NCI-H128 (cell line): ENCODE measurements at regions not wholly inside any gene's neighbourhood (a gene's known extent, or its start where the extent isn't known, plus 50 kb on each side); places are given as distances from the start of the nearest gene placed in this dataset.

Experiments used
- DNase-seq: peaks from one replicate; lab custom pipeline; 2025; ENCODE audit not compliant: unreplicated experiment; lab: John Stamatoyannopoulos, UW

DNA sequence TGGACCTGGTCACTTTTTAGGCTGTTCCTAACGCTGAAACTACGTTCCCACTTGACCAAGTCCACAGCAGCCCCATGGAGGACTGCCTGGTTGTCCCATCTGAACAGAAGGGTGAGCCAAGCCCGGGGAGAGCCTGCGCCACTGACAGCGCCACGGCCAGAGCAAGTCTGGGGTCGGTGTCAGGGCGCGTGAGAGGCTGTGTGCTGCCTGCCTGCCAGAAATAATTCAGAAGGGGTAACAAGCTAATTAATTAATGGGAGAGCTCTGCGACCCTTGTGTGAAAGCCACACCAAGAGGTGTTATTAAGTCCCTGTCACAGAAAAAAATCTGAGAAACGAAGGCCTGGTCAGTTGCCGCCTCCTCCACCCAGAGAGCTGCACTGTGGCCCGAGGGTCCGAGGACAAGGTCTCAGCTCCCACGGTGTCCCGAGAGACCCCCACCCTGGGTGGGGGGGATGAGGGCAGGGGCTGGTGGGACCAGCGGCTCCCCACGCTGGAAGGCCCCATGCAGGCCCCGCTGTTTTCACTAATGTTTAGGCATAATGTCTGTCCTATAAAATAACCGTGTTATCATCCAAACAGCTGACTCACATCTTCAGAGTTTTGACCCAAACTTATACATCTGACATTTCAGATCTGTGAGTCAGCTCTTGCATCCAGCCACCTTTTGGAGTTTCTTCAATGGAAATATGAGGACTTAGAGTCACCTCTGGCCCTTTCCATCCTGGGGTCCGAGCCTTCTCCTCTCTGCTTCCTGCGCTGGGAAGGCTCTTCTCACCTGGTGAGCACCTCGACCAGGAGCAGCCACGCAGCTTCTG, 58.5 kb downstream of the DLL1 start:
- no peak for DNase-seq

DNA sequence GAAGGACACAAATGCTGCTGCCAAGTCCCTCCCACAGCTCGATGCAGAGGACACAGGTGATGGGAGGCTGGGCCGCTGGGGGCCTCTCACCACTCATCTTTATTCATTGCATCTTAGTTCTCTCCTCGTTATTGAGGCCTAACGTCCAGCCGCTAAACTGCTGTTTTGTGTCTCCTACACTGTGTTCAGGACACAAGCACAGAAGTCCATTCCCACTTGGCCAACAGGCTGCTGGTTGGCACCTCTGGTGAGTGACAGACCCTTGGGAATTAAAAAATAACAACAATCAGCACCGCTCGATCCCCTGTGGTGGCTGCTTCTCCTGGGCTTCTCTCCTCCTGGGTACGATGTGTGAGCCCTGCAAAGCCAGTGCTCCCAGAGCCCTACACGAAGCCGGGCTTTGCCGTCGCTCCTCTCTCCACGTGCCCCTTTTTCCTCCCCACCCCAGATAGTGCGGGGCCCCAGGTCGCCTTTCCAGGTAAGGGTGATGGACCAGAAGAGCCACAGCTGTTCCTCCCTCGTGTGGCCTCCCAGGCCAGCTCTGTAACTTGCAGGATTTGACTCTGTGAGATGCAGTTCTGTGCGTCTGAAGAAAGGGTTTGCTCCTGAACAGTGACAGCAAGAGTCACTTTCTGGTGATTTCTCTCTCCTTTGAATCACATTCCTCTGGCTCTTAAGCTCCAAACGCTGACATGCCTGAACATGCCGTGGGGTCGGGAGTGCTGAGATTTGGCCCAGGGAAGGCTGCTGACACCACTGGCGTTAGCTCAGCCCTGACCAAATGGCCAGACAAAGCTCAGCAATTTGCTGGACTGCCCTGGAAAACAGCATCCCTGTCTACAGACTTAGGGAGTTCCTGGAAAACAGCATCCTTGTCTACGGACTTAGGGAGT, 59.3 kb downstream of the DLL1 start:
- no peak for DNase-seq

DNA sequence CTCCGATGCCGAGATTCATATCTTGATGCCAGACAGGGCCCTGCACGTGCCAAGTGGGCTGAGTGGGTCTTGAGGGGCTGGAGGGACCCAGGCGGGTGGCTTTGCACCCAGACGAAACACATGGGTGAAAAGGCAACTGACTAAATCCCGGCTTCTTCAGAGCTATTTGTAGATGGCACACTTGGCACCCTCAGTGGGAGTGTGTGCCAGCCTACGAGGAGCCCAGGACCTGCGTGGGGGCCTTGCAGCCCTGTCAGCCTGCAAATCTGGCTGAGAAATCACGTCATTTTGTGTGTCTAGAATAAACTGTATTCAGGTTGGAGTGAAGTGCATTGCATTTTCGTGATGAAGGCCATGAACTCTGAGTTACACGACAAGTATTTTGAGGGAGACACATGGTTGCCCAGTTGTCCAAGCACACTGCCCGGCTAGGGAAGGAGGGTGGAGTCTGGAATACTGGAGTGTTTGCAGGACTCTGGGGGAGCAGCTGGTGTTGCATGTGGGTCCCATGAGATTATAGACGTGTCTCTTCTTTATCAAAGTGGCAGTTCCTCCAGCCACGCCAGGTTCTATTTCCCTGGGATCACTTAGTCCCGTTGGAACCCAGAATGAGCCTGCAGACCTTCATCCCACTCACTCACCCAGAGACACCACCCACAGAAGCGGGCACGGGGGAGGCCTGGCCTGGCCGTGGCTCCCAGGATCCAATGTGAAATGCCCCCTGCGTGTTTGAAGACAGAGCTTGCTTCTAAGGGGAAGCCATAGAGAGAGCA, 60.2 kb downstream of the DLL1 start:
- no peak for DNase-seq

DNA sequence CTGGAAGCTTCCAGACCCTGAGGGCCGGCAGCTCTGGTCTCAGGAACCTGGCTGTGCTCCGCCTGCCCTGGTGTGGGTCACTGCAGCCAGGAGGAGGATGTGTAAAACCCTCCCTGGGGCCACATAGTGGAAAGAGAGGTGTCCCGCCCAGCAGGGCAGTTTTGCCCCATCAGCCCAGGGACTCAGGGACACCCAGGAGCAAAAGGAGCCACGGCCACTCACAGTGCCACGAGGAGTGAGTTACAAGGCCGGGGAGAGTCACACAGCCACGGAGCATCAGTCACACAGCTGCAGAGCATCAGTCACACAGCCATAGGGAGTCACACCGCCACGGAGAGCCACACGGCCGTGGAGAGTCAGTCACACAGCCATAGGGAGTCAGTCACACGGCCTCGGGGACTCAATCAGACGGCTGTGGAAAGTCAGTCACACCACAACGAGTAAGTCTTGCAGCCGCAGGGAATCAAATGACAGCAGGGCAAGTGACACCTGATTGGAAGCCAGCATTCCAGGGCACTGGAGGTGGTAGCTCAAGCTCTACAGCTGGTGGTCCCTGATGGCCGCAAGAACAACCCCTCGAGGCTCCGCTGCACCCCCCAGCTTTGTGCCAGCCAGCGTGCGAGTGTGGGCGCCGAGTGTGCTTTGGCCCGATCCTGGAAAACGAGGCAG, 60.9 kb downstream of the DLL1 start:
- DNase-seq, result no peak

DNA sequence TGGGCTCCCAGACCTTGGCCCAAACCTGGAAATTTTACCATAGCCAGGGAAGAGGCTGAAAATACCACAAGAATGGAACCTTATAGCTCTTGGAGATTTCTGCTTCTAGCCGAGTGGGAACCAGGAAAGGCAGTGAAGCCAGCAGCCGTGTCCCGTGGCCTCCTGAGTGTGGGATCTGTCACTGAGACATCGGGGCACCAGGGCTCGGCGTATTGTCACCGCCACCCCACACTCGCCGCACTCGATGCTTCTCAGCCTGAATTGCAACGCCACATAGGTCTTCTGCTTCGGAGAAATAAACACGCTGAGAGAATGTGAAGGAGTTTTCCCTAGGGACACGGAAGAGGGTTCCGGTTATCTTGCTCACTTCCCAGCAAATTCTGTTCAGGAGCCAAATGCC, 61.5 kb downstream of the DLL1 start:
- DNase-seq, result no peak

DNA sequence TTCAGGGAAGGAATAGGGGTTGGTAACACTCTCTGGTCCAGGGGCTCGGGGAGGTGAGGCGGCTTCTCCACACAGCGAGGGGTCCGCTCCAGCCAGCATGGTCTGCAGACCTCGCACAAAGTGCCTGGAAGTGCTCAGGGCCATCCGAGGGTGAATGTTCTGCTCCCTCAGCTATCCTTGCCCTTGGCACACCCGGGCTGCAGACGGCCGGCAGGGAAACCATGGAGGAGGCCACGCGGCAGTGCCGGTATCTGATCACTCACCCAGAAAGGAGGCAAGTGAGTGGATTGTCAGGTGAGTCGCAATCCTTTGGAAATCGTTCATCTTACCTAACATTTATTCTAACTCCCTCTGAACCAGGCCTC, 62.0 kb downstream of the DLL1 start:
- DNase-seq, result no peak

DNA sequence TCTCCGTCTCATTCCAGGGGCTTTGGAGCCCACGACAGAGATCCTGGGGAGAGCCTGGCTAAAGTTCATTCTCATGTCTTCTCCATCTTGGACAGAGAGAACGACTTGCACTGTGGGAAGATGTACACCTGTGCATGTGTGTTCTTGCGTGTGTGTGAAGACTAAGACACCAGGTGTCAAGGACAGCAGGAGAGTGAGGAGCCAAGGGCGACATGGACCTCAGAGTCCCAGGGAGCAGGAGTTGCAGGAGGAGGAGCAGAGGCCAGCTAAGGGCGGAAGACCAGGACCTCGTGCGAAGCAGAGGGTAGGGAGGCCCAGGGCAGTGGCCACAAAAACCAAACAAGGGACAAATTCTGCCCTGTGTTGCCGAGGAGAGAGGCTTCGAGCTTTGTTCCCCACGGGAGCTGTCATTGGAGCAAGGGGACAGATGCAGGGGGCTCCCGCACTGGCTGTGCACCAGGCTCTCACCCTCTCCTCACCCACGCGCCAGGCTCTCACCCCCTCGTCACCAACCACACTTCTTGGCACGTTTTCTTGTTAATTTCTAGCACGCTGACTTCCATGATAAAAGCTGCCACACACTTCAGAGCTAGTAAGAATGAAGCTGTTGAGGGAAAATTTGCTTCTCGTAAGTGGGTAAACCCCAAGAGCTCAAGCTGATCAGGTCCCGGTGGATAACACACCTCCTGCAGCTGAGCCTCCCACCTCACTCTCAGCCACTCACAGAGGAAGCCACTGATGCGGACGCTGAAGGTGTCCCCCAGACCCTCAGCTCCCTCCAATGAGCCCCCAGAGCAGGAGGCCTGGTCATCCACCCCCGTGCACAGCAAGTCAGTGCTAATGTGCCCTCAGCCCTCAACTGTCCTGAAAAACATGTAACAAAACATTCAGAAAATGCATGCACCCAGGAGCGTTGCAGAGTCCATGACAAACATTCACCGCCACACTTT, 62.6 kb downstream of the DLL1 start:
- no peak for DNase-seq

DNA sequence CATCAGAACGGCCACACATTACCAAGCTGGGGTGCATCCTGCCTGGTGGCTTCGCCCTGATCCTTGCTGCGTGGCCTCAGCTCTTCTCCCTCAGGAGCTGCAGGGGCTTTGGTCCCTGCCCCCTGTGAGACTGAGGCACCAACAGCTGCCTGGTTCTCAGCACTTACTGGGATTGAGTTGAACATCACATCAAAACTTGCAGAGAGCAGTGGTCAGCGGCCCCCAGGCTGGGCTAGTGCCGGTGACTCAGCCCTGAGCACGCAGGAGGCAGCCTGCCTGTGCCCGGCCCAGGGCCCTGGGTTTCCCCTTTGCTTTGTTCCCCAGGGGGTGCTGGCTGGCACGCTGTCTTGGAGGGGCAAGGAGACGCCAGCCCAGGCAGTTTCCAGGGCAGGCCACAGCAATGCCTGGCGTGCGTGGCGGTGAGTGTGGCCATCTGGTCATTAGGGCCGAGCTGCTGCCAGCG, 63.3 kb downstream of the DLL1 start:
- no peak for DNase-seq

DNA sequence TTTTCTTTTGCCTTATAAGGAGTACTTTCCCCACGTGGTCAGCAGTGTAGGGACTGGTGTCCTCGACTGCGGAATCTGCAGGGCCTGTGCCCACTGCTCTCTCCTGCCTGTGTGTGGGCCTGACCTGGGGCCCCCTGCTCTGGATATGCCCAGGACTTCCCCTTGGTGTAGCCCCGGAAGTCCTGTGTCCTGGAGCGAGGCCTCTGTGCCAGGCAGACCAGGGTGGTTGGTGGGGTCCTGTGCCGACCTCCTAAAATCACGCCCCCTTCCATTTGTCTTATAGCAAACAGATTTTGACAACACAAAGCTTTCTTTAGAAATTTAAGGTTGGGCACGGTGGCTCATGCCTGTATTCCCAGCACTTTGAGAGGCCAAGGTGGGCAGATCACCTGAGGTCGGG, 64.2 kb downstream of the DLL1 start:
- DNase-seq, result no peak

DNA sequence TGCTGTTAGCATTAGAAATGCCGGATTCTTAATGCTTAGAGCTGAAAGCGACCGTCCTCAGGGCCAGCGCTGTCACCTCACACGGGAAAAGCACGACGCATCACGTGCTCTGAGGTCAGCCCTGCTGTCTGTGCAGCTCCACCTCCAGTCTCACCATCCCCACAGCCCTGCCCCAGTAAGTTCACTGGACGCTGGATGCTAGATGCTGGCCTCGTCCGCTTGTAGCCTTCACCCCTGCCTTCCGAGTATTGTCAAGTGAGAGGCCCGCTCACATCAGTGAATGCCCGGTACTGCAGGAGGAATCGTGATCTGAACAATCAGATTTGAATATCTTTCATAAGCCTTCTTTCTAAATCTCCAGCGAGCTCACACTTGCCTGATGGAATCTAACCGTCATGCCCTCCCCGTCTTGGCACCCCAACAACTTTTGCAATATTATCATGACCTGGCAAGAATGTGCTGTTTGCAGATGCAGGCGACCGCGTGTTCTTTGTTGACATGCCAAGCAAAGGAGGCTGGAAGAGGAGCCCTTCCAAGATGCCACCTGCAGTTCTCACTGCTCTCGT, 64.9 kb downstream of the DLL1 start:
- no peak for DNase-seq

DNA sequence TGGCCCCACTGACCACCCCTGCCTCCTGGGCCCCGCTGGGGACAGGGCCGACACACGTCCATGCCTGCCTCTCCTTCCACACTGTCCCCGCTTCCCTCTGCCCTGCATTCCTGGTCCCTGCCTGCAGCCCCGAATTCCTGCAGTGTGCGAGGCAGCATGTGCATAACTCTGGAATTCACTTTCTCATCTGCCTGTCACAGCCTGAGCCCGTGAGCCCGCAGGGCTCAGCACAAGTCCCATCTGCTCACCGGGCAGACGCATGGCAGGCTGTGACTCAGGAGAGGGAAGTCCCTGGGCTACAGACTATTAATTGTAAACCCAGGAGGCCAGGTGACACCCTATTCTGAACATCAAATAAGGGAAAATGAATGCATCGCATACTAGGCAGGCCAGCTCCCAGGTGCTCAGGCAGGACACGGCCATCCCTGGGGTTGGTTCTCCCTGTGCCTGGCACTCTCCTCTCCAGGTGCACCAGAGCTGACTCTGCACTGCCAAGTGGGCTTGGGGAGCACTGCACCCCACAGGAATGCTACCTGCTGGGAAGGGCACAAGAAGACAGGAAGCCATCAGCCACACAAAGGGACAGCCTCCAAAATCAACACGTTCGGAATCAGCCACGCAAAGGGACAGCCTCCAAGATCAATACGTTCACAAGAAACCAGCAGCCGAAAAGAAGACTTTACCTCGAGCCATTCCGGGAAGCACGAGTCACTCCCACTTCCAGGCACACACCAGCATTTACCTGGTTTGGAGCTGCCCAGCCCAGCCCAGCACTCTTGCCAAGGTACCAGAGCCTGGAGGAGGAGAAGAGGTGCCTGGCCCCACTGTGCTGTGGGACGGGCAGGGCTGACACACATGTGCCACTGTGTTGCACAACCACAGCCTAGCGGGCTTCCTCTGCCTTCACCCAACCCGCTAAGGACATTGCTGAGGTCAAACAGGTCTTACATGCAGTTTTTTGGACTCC, 65.9 kb downstream of the DLL1 start:
- no peak for DNase-seq

DNA sequence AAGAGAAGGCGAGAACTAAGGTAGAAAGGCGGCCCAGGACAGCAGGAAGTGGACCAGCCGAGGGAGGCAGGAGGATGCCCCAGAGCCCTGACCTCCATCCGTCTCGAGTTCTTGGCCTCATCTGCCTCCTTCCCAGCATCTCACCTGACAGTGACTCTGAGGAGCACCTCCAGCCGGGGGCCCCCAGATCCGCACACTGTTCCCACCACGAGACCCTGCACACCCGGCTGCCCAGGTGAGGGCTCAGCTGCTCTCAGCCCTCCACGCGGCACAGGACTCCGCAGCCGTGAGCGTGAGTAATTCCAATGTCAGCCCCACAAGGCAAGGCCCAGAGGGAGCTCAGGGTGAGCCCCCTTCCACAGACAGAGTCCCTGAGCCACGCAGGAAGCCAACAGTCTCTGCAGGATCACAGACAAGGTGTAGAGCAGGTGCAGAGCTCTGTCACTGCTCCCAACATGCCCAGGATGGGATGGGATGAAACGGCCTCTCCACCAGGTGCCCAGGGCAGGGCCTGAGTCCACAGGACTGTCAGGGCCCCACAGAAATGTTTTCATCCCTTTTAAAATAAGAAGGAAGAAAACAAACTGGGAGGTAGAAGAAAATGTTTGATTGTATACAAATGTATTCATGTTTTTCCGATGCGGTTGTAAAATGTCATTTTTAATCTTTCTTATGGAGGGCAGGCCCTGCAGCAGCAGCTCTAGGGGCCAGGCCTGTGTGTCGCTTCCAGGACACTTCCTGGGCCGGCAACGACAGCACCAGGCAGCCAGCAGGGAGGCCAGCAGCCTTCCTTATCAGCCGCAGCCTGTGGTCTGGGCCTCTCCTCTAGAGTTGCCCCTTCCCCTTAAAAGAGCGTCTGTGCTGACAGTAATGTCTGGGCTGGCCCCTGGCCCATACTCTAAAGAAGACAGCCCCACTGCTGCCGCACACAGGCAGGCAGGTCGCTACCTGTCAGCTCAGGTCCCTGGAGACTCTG, 66.9 kb downstream of the DLL1 start:
- DNase-seq, result no peak

DNA sequence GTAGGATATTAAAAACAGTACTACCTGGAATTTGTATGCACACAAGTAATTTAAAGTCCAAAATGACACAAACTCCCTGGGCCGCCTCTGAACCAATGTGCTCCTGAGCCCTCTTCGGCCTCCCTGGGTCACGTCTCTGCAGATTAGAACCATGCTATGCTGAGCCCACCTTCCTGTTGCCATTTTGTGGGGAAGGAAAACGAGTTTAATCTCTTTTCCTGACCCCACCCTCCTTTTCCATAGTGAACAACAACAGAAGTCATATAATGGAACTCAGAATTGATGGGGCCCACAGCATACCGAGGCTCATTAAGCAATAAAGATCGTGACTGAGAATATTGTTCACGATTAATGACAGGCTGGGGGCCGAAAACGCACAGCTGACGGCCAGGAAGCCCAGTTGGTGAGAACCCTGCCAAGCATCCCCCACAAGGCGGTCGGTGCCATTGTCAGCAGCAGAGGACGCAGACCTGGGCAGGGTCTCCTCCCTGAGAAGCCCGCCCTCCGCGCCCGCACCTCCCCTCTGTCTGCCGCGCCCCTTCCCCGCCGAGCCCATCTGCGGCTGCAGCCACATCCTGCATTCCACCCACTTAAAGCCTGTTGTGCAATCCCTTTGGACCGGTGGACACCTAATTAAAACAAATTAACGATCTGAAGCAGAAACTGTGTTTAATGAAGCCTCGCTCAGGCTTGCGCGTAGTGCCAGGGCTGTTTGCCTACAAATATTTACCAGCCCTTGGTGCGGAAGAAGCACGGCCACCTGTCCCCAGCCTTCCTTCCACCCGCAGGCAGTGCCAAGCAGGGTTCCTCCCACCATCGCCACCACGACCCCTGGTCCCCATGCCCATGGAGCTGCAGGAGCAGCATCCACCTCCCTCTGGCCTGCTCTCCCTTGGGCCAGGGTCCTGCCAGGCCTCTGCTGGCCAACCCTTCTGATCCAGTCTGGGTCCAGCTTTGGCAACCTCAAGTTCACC, 68.1 kb downstream of the DLL1 start:
- DNase-seq, result no peak

DNA sequence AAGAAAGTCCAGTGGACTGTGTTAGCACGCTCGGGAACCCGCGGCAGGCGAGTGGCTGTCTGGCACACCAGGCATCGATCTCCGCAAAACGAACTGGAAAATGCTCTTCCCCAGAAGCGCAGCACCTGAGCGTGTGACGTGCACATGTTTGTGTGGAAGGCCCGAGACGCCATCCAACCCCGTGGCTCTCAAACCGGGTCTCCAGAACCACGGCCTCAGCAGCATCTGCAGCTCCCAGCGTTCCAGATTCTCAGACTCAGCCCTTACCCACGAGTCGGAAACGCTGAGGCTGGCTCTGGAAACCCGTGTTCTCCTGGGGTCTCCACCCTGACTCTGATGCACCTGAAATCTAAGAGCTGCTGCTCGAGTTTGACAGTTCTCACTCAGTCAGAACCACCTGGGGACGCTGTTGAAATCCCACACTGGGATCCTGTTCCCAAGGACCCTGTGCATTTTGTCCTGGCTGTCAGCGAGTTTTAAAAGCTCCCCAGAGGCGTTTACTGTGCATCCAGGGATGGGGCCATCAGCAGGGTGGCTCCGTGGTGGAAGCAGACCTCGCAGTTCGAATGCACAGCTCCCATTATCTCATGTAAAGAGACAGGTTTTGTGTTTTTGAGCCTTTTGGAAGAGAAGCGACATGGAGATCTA, 69.0 kb downstream of the DLL1 start:
- DNase-seq, result no peak

DNA sequence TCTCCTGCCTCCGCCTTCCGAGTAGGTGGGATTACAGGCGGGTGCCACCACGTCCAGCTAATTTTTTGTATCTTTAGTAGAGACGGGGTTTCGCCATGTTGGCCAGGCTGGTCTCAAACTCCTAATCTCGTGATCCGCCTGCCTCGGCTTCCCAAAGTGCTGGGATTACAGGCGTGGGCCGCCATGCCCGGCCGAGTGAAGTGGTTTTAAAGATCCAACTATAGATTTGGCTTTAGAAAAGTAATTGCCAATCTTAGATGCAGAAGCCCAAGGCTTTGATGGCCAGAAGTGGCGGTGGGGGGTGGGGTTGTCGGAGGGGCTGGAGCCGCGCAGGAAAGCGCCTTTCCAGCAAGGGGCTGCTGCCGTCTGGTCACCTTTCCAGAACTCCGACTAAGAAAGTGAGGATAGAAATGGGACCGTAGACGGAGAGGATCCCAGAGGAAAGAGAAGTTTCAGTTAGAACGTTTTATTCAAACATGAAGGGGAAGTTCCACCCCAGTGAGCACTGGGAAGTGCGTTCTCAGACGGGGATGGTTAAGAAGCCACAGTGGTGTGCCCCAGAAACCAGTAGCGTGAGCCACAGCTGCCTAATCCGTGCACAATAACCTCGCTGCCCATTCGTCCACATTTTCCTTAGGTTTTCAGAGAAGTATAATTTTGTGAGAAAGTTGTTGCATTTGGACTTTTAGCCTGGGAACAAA, 69.7 kb downstream of the DLL1 start:
- no peak for DNase-seq
